HG02943 (cell line): ENCODE measurements at regions not wholly inside any gene's neighbourhood (a gene's known extent, or its start where the extent isn't known, plus 50 kb on each side); places are given as distances from the start of the nearest gene placed in this dataset.

Experiments
- ATAC-seq: cut with Tn5 transposase; IDR thresholded peaks from one replicate; pipeline ENCODE4 v1.9.1; 2021; ENCODE audit warnings: mild to moderate bottlenecking, low read depth, moderate library complexity; ENCODE audit not compliant: unreplicated experiment

GRCh38 chr5:93891491-93892480 lies 150.4 kb upstream of the POU5F2 start:
- ATAC-seq = no peak

- no peak for ATAC-seq
Measured at GRCh38 chr5:93890657-93891056, 149.3 kb upstream of the POU5F2 start.

- ATAC-seq = no peak
Measured at GRCh38 chr5:93887678-93888077, 146.3 kb upstream of the POU5F2 start.

GRCh38 chr5:93886917-93887361 lies 145.5 kb upstream of the POU5F2 start:
- ATAC-seq = no peak

GRCh38 chr5:93886098-93886806 lies 144.9 kb upstream of the POU5F2 start:
- no peak for ATAC-seq

GRCh38 chr5:93884254-93884653 lies 142.9 kb upstream of the POU5F2 start:
- no peak for ATAC-seq

GRCh38 chr5:93883459-93883858 lies 142.1 kb upstream of the POU5F2 start:
- no peak for ATAC-seq

- no peak for ATAC-seq
Measured at GRCh38 chr5:93875693-93876092, 134.3 kb upstream of the POU5F2 start.

- ATAC-seq = no peak
Measured at GRCh38 chr5:93874491-93874890, 133.1 kb upstream of the POU5F2 start.

- ATAC-seq = no peak
Measured at GRCh38 chr5:93874080-93874479, 132.7 kb upstream of the POU5F2 start.

GRCh38 chr5:93873211-93873736 lies 131.9 kb upstream of the POU5F2 start:
- no peak for ATAC-seq

GRCh38 chr5:93870649-93871048 lies 129.2 kb upstream of the POU5F2 start:
- no peak for ATAC-seq

- ATAC-seq = no peak
Measured at GRCh38 chr5:93868851-93869250, 127.5 kb upstream of the POU5F2 start.

- no peak for ATAC-seq
Measured at GRCh38 chr5:93850311-93850710, 108.9 kb upstream of the POU5F2 start.

- ATAC-seq = no peak
Measured at GRCh38 chr5:93845376-93845775, 104.0 kb upstream of the POU5F2 start.

GRCh38 chr5:93831449-93831848 lies 90.0 kb upstream of the POU5F2 start:
- ATAC-seq = no peak

- ATAC-seq = no peak
Measured at GRCh38 chr5:93830893-93831292, 89.5 kb upstream of the POU5F2 start.

GRCh38 chr5:93829346-93829745 lies 87.9 kb upstream of the POU5F2 start:
- ATAC-seq = no peak

- no peak for ATAC-seq
Measured at GRCh38 chr5:93821891-93822415, 80.6 kb upstream of the POU5F2 start.

- ATAC-seq = no peak
Measured at GRCh38 chr5:93819668-93820067, 78.3 kb upstream of the POU5F2 start.

GRCh38 chr5:93810780-93811179 lies 69.4 kb upstream of the POU5F2 start:
- ATAC-seq = no peak
